ENCODE measurements at regions not wholly inside any gene's neighbourhood (a gene's known extent, or its start where the extent isn't known, plus 50 kb on each side); places are given as distances from the start of the nearest gene placed in this dataset.
A peak's percentile ranks its signal among the peaks of the same experiment; 100 is the strongest.

DNA sequence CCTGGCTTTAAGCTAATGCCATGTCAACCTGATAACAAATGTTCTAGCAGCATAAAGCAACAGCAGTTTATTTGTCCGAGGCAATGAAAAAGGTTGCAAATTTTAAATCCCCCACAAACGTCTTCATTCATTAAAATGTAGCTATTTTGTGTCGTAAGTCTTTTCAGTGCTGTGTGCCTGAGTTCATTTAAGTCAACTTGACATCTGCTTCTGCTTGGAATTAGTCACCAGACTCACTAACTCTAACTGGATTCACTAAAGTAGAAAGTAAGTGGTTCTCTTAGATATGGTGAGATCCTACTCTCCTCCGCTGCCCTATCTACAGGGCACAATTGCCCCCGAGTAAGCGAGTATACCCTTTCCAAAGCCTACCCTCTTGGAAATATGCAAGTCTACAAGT is 118.4 kb upstream of the CHRM3 start:
- no peak overlapping the region for H3K4me3 ChIP-seq
- peak overlapping the region; percentile 36 for H3K4me2 ChIP-seq
- H3K4me1 ChIP-seq = no peaks in the 10 kb centered on the region
- 27% methylated on average over 6 of the region's 6 CpGs for WGBS (ENCODE audit: missing lambda C conversion rate)
- DNase-seq (ENCODE audit: low read depth in 1 of 2, low spot score in 1 of 2) (no peak), ATAC-seq (no peak), FAIRE-seq (no peak)
- POLR2A ChIA-PET = no interaction called here
- TF ChIP-seq CHD2 (IDR thresholded peaks at IDR 0.05; ENCODE audit: low read length, partially characterized antibody) (no peak), NR3C1 (IDR thresholded peaks at IDR 0.05) (no peak), ZC3H11A (IDR thresholded peaks at IDR 0.05) (no peak), RAD21 (conservative IDR thresholded peaks at IDR 0.05 in 1 of 2, IDR thresholded peaks at IDR 0.05 in 1 of 2) (no peak), RFX5 (IDR thresholded peaks at IDR 0.05) (no peak), SMC3 (IDR thresholded peaks at IDR 0.05) (no peak), MAFK (IDR thresholded peaks at IDR 0.05; ENCODE audit: partially characterized antibody) (no peak), REST (IDR thresholded peaks at IDR 0.05) (no peak), RNF2 (IDR thresholded peaks at IDR 0.05; ENCODE audit: borderline replicate concordance, low read depth) (no peak), NPAS2 (CRISPR knock-in tag; IDR thresholded peaks at IDR 0.05; ENCODE audit: borderline replicate concordance) (no peak), GATA3 (IDR thresholded peaks at IDR 0.05; ENCODE audit: borderline replicate concordance) (no peak), CBX2 (IDR thresholded peaks at IDR 0.05; ENCODE audit: borderline replicate concordance, low read depth) (no peak)
- TF ChIP-seq, protein P1, sequence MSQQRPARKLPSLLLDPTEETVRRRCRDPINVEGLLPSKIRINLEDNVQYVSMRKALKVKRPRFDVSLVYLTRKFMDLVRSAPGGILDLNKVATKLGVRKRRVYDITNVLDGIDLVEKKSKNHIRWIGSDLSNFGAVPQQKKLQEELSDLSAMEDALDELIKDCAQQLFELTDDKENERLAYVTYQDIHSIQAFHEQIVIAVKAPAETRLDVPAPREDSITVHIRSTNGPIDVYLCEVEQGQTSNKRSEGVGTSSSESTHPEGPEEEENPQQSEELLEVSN (IDR thresholded peaks at IDR 0.05; ENCODE audit: borderline replicate concordance, low read depth) = no peak
- TF ChIP-seq, protein P2, sequence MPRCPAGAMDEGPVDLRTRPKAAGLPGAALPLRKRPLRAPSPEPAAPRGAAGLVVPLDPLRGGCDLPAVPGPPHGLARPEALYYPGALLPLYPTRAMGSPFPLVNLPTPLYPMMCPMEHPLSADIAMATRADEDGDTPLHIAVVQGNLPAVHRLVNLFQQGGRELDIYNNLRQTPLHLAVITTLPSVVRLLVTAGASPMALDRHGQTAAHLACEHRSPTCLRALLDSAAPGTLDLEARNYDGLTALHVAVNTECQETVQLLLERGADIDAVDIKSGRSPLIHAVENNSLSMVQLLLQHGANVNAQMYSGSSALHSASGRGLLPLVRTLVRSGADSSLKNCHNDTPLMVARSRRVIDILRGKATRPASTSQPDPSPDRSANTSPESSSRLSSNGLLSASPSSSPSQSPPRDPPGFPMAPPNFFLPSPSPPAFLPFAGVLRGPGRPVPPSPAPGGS (IDR thresholded peaks at IDR 0.05) = no peak
- H3K27ac ChIP-seq = no peak overlapping the region
- no peaks in the 10 kb centered on the region for H3K9me3 ChIP-seq
- CTCF ChIA-PET = interaction anchor here (1.1 kb wide), 1 partner anchor 630 kb away, joined by 3 read pairs; no protein-coding TSS in a partner anchor

- CTCF ChIA-PET = no interaction called here
- Histone ChIP-seq H3K4me1 (no peaks in the 10 kb centered on the region), H3K9me3 (no peaks in the 10 kb centered on the region), H3K4me3 (no peak overlapping the region), H3K4me2 (no peak overlapping the region), H3K27ac (no peak overlapping the region)
- DNase-seq (ENCODE audit: low read depth in 1 of 2, low spot score in 1 of 2) (no peak), FAIRE-seq (no peak), ATAC-seq (no peak)
- POLR2A ChIA-PET = no interaction called here
- TF ChIP-seq MAFK (IDR thresholded peaks at IDR 0.05; ENCODE audit: partially characterized antibody) (no peak), TFCP2L1 (CRISPR knock-in tag; IDR thresholded peaks at IDR 0.05) (no peak), HDAC2 (IDR thresholded peaks at IDR 0.05) (no peak), FOXS1 (CRISPR knock-in tag; IDR thresholded peaks at IDR 0.05) (no peak), ZFP36 (IDR thresholded peaks at IDR 0.05; ENCODE audit: borderline replicate concordance, partially characterized antibody) (no peak), MAZ (IDR thresholded peaks at IDR 0.05; ENCODE audit: borderline replicate concordance, low read depth, low read length) (no peak), HEYL (CRISPR knock-in tag; IDR thresholded peaks at IDR 0.05) (no peak), EP300 (IDR thresholded peaks at IDR 0.05) (no peak), BHLHE40 (IDR thresholded peaks at IDR 0.05; ENCODE audit: low read depth, low read length) (no peak), EHMT2 (IDR thresholded peaks at IDR 0.05; ENCODE audit: low read depth) (no peak), NFE2L2 (conservative IDR thresholded peaks at IDR 0.05; ENCODE audit: low read length) (no peak), RARB (CRISPR knock-in tag; IDR thresholded peaks at IDR 0.05) (no peak), JUN (IDR thresholded peaks at IDR 0.05) (no peak), NR3C1 (IDR thresholded peaks at IDR 0.05) (no peak)
- 34% methylated on average over 5 of the region's 5 CpGs for WGBS (ENCODE audit: missing lambda C conversion rate)
Measured at GRCh38 chr1:239263801-239264200, 122.6 kb upstream of the CHRM3 start.
